Stimulated activated CD8-positive, alpha-beta memory T cell treated with anti-CD3 and anti-CD28 coated beads, Interleukin-15, amount 100 ng/mL, for 4 hours (primary cell): ENCODE measurements at regions not wholly inside any gene's neighbourhood (a gene's known extent, or its start where the extent isn't known, plus 50 kb on each side); places are given as distances from the start of the nearest gene placed in this dataset.

ENCODE experiments used
- DNase-seq, 2 donors: peaks; one replicate each; pipeline ENCODE4 v3.0.0-alpha.2; 2020; ENCODE audit warnings: low read depth in 2 of 2

DNA sequence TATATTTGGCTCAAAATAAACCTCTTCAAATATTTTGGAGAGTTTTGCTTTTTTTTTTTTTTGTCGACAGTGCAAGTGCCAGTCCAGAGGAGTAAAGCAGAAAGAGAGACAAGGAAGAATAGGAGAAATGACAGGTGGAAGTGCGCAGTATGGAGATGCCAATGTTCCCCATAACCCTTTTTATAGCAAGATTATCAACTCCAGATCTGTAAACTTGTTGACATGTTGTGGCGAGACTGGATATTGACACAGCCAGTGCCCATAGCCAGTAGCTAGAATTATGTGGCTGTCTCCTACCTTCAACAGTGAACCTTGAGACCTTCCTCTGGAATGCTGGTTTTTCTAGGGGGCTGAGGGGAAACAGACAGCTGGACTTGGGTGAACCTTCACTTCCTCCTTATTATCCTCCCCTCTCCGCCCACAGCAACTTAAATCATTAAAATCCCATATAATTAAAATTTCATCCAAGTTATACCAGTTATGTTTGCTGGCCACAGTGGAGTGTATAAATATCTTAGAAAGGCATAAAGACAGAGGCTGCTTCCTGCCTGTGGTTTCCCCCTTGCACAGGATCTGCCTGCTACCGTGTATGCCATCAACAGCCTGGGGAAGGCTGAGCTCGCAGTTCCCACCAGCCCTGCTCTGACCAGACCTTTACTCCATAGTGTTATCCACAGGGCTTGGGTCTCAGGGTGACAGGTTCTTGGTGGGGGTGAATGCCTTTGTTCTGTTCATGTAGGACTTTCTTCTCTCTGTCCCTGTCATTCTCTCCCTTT, 112.3 kb upstream of the ANKH start:
- no peak for DNase-seq

DNA sequence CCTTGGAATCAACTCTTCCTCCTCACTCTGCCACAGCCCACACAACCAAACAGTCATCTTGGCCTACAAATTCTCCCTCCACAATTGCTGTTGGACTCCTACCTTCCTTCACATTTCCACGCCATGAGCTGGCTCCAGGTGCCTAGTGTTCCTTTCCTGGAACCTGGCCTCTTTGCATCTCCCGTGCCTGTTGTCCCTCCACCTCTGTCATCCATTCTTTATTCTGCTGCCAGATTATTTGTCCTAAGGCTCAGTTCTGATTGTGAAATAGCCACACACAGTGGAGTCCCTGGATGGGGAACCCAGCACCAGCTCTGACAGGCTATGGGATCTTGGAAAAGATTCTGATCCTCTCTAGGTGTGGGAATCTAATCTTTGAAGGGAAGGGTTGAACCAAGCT, 109.1 kb upstream of the ANKH start:
- no peak for DNase-seq

DNA sequence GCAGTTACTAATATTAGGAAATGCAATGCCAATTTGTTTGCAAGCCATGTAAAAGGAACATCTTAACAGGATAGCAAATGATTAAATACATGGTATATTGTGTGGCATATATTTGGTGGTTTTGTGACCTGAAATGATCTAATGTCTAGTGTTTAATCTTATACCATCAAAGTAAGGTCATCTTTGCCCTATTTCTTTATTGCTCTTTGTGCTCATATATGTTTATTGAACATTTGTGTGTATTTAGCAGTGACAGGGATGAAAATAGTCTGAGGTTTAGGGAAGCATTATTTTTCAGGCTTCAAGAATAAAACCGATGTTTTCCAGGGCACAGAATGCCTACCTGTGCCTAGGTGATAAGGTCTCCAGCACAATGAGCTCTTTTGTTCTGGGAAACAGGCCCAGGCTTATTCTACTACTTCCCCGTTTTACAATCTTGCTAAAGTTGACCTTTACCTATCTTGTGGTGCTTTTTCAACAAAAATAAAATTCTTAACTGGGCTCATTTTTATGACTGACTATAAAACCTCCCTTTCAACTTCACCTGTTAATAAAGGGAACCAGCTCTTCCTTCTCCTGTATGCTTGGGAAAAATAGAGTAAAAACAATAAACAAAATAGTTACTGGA, 105.6 kb upstream of the ANKH start:
- no peak for DNase-seq

DNA sequence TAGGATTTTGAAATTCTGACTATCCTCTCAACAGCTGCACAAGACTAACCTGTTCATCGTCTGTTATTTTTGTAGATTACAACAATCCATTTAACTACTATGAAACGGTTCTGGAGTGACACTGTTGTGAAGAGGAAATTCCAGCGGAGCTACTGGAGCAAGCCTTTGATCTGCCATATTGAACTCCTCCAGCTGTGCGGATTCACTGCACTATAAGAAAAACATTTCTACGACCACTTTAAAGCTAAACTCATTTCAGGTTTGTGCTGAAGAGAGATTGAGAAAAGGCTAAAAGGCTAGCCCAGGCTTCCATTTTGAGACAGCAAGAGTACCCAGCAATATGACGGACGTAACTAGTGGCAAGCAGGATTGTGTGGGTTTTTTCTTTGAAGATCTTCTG, 104.9 kb upstream of the ANKH start:
- no peak for DNase-seq

DNA sequence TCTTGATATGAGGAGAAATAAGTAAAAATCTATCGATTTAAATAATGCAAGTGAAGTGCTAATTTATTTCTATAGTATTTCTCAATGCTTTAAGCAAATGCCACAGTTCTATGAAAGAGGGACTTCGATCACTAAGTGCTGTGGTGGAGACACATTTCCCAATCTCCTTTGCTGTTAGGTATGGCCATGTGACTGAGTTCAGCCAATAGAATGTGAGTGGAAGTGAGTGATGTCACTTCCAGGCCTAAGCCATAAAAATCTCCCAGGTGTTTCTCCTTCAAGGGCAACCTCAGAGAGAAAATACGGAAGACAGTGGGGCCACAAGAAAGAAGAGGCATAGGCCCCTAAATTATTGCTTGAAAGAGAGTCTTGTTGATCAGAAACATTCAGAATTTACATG, 100.3 kb upstream of the ANKH start:
- DNase-seq: no peak

DNA sequence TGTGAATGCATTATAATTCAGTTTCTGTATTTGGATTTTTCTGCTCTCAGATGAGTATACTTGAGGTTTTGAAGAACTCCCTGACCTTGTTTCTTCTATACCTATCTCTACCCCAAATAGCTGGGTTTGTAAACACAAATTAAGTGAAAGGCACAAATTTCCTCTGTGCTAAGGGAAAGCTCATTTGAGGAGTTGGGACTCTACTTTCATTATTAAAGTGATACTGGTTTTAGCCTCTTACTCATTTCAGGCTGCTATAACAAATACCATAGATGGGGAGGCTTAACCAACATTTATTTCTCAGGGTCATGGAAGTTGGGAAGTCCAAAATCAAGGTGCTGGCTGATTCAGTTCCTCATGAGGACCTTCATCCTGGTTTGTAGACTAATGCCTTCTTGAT, 97.2 kb upstream of the ANKH start:
- DNase-seq: no peak

DNA sequence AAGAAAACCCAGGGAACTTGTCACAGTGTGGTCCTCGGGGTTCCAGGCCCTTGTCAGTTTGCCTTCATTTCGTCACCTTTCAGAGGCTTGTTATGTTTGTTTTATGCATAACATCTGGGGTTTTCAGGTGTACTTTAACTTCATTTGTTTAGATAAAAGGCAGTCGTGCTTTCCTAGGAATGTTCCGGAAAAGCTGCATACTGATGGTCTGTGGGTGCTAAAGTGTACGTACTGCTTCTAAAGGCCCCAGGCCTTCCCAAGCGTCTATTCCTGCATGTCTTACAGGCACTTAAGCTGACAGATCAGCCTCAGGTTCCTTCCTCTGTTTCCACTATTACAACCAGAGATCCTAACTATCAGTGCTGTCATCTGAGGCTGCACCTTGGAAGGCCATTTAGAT, 95.6 kb upstream of the ANKH start:
- DNase-seq: no peak

DNA sequence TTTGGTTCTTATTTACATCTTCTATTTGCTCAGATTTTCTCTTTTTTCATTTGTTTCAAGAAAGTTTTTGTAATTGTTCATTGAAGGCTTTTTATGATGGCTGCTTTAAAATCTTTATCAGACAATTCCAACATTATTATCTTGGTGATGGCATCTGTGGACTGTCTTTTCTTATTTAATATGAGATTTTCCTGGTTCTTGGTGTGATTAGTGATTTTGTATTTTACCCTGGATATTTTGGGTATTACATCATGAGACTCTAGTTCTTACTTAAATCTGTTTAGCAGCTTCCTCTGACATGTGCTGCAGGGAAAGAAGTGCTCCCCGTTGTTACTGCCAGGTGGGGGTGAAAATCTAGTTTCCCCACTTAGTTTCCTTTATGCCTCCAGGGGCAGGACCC, 94.2 kb upstream of the ANKH start:
- DNase-seq: no peak

DNA sequence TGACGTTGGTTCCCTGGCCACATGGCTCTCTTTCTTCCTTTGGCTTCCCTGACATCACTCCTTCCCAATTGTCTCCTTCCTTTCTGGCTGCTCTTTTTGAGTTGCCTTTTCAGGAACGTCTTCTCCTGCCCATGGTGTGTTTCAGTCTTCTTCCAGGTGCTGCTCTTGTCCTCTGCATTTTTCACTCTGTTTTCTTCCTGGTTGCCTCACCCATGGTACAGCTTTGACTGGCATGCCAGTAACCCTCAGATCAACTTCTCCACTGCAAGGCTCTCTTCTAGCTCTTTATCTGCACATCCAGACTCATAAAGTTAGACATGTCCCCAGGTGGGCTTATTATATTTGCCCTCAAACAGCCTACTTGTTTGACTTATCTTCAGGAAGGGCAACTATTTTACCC, 91.0 kb upstream of the ANKH start:
- DNase-seq: no peak

DNA sequence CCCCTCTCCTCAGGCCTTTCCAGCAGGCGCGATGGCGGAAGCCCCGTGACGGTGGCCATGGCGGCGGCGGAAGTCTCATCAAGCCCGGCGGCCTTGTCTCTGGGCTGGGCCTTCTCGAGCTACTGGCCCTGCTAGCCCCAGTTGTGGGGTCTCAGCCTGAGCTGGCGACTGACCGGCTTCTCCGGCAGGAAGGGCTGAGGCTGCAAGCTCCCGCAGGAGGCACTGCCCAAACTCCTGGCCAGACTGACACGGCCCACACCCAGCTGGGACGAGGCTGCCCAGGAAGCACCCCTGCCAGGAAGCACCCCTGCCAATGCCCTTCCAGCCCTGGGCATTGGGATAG, 88.5 kb upstream of the ANKH start:
- DNase-seq: no peak

DNA sequence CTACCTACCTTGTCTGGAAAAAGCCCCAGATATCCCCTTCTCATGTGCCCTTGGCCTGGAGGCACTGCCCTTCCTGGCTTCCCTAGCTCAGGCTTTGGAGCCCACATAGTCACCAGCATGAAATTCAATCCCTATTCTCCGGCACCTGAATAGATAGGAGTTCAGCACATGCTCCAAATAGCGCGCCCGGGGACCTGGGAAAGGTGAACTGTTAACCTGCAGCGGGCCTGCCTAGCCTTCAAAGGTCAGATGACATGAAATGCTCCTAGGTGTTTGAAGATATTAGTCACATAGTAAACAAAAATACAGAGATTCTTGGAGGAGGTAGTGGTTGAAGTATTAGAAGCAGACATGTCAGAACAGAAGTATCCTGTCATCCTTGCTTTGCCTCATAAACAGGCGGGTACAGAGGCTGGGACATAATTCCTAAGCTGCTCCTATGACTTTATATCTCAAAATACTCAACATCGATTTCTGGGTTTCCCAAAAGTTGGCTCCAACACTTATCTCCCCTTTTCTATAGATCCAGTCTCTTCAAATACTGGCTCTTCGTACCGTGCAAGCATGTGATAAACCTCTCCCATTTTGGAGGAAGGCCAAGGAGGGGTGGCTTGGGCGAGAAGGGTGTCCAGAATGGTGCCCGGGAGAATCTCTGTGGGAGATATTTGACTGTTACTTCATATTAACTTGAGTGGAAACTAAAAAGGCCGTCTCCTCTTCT, 88.0 kb upstream of the ANKH start:
- no peak for DNase-seq

DNA sequence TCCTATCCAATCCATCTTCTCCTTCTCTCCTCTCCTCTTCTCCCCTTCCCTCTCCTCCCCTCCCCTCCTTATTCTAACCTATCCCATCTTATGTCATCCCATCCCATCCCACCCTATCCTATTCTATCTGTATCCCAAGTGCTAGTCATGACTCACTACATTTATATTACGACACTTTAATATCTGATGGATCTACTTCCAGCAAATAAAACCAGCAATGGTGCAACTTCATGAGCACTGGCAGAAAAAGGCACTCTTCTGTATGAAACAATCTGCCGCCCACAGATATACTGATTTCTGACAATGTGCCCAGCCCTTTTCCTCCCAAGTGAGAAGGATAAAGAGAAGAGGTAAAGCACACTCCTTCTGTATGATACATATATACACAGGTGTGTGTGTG, 86.6 kb upstream of the ANKH start:
- DNase-seq: no peak

DNA sequence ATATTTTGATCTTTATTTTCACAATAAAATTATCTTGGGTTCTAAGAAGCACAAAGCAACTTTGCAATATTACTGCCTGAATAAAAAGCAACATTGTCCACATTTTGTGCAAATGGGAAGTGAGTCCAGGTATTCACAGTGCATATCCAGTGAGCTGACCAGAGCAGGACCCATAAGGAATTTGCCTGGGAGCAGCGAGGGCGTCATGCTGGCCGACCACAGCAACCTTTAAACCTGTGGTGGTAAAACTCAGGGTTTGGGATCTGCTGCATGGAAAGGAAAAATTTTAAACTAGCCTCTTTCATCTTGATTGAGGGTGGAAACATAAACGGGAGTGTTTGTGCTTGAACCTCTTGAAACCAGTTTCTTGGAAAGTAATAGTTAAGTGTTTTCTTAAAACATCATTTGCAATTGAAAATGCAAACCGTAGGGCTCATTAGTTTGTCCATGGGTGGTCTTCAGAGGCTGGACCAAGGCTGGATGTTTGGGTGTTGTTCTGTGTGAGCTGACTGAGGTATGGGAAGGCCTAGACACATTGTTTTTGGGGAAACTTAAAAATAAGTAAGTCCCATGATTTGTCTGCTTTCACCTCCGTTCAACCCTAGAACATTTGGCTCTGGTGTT, 85.0 kb upstream of the ANKH start:
- no peak for DNase-seq

DNA sequence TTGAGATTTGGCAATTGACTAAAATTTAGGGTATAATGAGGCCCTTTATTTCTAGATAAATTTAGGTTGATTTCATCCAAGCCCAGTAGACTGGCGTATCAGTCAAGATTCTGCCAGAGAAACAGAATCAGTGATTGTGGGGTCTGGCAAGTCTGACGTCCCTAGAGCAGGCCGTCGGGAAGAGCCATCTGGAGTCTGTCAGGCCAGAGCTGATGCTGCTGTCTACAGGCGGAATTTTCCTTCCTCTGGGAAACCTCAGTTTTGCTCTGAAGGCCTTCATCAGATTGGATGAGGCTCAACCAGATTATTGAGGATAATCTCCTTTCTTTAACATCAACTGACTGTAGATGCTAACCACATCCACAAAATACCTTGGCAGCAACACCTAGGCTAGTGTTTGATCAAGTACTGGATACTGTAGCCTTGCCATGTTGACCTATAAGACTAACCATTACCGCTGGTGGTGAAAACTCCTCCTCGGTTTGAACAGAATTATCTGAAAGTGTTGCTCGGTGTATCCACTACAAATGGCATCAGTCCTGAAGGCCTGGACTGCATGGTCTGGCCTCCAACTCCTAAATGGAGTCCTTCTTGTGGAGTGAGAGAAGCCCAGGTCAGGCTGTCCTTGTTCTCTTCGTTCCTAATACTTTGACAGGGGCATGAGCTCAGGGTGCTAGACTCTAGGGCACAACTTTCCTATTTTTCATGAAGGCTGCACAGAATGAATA, 83.2 kb upstream of the ANKH start:
- DNase-seq: no peak

DNA sequence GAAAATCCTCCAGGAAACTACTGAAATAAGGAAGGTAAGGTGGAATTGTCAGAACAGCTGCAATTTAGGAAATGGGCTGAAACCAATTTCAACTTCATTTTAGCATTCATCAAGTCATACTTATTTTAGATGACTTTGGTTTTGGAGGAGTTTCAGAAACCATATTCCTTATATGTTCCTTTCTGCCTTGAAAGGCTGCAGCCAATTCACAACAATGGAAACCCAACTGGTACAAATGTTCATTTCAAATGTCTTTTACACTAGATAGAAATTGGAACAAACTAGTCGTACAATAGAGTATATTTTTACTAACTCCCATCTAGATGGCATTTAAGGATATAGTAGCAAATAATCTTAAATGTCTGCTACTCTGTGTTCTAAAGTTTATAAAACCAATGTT, 82.6 kb upstream of the ANKH start:
- no peak for DNase-seq

DNA sequence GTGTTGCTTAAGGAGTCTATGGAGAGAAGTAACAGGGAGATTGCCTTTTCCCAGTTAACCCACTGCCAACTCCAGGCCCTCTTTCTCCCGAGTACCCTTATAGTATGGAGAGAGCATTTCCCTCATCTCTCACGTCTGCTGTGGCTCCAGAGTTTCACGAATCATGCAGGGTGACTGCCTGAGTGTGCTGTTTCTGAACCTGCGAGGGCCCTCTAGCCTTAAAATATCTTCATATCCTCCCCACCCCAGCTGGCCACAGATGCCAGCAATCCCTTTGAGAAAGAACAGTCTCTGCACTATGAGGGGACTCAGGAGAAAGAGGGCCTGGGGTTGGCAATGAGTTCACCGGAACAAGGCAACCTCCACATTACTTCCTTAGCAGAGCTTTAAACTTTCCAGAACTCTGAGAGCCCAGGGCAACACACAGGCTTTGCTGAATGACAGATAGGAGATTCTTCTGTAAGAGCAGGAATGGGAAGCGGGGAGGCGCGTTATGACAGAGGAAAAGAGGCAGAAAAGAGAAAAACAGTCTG, 81.6 kb upstream of the ANKH start:
- DNase-seq: no peak

DNA sequence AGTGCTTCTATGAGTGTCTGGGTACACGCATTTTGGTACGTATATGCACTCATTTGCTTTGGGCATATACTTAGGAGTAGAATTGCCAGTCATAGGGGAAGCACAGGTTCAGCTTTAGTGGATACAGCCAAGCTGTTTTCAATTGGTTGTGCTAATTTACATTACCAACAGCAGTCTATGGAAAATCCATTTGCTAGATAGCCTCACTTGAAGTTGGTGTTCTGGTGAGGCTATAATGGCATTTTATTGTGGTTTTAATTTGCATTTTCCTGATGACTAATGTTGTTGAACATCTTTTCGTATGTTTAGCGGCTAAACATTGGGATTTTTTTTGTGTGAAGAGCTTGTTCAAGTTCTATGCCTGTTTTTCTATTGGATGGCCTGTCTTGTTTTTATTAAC, 76.8 kb upstream of the ANKH start:
- DNase-seq: no peak

DNA sequence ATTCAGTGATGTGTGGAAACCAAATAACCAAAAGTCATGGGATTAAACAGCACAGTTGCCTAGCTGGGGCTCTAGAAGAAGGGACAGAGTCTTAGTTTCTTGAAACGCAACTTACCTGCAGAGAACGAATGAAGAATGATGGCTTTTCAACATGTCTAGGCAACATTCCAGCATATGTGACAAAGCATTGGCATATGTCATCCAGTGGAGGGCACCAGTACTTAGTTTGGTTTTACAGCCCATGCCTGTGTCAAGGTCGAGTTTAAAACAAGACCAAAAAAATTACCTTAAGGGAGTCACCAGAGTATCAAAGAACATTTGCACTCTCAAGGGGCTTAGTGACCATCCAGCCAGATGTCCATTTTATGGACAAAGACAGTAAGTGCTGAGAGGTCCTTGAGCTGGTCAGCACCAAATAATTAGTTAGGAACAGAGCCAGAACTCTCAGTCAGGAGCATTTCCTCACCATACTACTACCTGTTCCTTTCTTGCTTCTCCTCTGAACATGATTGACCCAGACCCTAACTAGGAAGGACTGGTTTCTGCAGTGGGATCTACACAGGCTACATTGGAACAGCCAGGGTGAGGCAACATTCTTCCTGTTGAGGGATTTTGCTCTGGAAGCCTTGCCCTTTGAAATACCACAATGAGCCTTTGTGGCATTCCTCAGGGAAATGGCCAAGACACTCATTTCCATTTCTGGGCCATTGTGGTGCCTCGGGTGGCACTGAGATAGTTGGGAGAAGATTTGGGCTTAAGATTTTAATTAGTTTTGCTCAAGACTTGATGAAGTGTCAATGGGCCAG, 75.4 kb upstream of the ANKH start:
- peak in 1 of 2 donors; percentile 11 for DNase-seq

DNA sequence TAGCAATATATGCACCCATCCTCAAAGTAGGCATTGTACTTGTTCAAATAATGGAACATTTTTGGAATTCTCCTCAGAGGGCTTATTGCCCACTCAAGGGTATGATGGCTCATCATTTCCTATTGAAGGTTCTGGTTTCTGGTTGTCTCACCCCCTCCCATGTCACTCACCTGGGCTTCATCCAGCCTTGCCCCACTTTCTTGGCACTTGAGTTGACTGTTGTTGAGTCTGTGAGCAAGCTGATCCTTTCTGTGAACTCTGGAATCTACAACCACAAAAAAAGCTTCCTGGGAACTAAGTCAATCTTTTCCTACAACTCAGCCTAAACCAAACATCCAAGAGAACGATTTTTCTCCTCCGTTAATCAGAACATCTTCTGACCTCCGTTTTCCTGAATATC, 73.9 kb upstream of the ANKH start:
- DNase-seq: no peak

DNA sequence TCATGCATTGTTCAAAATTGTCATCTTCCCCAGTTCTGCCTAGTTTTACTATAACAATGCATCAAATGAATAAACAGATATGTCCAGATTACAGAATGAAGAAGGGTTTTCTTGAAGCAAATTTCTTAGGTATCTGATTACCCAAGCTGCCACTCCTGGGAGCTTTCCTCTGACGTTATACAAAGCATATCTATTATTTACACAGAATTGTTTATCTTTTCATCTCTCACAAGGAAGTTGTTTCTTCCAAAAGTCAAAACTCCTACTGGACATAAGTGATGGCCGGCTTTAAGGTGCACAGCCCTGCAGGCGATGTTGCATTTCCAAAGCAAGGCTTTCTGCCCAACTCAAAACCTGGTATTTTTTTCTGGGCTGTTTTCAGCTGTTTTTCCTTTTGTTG, 73.4 kb upstream of the ANKH start:
- DNase-seq: no peak

DNA sequence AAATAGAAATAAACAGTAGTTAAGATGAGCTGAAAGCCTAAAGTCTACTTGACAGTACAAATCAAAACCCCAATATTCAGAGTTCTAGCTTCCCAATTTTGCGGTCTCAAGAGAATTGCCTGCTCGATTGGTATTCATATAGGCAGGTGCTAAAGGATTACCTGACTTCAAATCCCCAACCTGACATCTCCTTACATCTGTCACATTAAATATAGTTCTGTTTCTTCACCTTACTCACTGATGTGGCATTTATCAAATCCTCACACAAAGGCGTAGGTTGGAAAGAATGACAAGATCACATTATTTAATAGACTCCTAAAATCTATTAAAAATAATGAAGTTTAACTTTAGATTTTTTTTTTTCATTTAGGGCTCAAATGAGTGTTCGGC, 72.8 kb upstream of the ANKH start:
- DNase-seq: no peak
